HG03378 (cell line): ENCODE measurements at regions not wholly inside any gene's neighbourhood (a gene's known extent, or its start where the extent isn't known, plus 50 kb on each side); places are given as distances from the start of the nearest gene placed in this dataset.
A peak's percentile ranks its signal among the peaks of the same experiment; 100 is the strongest.
"Not testable (repeated sequence)": the region's sequence is repeated elsewhere in the genome, so short reads cannot be mapped to it uniquely, and the experiment has no call there.

Source experiments
- ATAC-seq: cut with Tn5 transposase; IDR thresholded peaks from one replicate; pipeline ENCODE4 v1.9.1; 2021; ENCODE audit warnings: mild to moderate bottlenecking, moderate library complexity; ENCODE audit not compliant: unreplicated experiment

DNA sequence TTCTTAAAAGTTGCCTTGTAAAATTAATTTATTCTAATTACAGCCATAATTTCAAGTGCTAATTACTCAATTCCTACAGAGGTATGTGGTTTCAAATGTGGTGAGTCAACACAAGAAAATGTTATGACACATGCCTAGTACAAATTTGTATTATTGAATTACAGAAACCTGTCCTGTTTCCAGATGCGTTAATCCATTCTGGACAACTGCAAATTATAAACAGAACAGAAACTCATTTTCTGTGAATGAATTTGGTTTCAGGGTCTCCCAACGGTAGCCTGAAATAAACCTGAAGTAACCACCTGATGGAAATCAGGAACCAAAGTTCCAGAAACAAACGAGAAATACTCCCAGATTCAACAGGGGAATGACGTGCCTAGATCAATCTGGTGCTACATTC is 328.6 kb upstream of the F9 start:
- ATAC-seq: no peak

DNA sequence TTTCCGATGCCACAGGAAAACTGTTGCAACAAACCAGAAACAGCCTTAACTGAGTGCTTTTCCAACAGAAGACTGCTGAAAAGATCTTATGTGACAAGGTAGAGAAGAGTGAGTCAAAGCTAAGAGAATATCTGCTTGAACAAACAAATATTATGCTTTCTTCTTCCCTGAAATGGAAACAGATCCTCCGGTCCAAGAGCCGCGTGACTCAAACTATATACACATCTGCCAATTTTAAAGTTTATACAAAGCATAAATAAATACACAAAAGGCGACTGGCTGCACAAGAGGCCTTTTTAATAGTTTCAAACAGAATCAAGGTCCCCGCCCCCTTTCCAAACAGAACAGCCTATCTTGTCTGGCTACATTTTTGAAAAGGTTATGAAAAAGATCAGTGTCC is 329.7 kb upstream of the F9 start:
- no peak for ATAC-seq

DNA sequence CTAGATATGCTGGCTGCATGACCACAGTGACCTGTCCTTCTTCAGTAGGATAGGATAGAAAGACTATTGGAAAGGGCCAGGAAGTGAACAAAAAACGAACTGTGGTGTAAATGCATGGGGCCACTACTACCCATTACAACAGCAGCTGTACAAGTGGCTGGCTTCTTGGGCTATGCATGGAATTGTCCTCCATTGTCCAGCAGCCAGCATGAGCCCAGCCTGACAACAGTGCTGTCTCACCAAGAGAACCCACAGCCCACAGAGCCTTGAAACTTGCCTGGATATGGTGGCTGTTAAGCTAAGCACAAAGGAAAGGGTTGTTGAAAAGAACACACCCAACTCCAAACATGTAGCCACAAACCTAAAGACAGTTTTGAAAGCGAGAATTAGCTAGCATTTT is 330.2 kb upstream of the F9 start:
- no peak for ATAC-seq

DNA sequence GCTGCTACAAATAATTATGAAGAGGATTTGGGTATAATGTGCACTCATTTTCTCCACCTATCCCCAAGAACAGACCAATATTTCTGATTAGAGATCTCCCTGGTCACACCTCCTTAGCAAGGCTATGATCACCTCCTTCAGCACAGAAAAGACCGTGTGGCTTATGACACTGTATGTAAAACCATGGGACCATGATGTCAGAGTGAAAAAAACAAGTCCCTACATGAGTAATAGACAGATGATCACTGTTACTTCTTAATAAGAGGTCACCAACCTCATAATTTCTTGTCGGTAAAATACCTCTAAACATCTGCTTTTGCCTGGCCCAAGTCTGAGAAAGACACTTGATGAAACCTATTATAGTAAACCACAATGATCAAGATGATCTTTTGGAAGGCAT is 330.6 kb upstream of the F9 start:
- ATAC-seq: no peak

DNA sequence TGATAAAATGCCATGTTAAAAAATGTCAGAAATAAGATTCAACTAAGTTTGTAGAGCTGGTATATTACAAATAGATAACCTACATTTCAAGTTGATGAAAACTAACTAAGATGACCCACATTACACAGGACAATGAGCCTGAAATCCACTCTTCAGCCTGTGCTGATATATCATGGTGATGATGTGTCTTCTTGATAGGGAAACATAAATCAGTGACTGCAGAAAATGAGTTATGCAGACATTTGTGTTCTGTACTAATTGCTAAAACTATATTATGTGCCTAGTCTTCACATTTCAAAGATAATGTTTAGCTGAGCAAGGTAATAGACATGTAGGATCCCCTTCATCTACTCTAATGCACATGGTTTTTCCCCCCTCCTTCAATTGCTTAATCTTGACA is 331.6 kb upstream of the F9 start:
- ATAC-seq: no peak

DNA sequence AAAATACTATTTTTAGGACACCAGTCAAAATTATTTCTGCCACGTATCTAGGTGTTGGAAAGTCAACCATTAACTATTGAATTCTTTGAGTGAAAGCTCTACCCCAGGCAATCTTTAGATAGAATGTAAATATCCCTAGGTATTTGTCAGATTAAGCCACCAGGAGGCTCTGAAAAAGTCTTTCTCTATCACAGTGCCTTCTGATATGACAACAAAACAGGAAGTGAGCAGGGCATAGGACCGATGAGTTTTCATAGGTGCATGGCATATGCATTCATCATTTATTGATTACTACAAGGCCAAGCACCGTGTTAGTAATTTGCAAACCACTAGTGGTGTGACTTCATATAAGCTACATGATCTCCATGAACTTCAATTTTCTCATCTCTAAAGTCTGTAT is 333.6 kb upstream of the F9 start:
- ATAC-seq: no peak

DNA sequence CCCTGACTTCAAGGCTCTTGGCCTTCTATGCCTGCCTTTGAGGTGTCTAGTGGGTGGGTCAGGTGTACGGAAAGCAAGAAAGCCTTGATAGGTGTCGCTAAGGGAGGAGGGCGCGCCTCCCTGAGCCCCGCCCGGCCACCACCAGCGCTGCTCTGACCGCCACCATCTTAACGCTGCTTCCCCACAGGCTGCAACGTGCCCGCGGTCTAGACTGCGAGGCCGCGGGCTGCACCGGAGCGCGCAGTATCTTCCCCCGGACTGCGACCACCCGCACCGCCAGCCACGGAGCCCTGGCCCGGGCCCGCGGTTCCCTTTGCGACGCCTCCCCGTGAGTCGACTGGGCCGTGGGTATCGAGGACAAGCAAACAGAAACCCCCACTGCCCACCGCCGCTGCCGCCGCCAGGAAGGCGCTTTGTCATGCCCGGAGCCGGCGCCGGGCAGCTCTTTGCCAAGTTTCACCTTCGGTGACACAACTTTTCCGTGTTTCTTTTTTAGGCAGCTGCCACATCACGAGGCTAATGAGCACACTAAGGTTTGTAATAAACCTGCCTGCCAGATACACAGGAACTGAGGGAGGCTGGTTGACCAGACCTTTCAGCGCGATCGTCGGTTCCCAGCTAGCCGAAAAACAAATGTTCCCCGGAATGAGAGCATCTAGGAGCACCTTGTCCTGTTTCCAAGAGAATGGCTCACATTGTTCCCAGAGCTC is 335.8 kb upstream of the F9 start:
- ATAC-seq: no peak

DNA sequence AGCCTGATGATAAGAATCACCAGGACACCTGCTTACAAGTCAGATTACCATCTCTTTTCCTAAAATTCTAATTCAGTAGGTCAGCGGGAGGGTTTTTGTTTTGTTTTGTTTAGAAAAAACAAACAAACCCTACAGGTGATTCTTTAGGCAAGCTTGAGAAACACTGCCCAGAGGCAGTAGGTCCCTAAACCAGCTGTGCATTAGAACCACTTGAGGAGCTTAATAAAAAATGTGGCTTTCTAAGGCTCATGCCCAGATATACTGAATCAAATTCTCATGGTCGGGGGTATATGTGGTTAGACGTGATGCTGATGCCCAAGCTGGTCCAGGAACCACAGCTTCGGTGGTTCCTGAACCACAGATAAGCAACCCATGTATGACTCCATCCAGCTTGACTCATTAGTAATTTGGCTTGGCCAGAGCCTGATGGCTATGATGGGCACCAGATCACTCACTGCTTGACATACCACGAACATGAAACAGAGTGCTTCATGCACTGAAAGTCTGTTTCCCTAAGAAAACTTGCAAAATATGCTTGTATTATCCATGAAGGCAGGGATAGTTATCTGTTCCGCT is 338.1 kb upstream of the F9 start:
- no peak for ATAC-seq

DNA sequence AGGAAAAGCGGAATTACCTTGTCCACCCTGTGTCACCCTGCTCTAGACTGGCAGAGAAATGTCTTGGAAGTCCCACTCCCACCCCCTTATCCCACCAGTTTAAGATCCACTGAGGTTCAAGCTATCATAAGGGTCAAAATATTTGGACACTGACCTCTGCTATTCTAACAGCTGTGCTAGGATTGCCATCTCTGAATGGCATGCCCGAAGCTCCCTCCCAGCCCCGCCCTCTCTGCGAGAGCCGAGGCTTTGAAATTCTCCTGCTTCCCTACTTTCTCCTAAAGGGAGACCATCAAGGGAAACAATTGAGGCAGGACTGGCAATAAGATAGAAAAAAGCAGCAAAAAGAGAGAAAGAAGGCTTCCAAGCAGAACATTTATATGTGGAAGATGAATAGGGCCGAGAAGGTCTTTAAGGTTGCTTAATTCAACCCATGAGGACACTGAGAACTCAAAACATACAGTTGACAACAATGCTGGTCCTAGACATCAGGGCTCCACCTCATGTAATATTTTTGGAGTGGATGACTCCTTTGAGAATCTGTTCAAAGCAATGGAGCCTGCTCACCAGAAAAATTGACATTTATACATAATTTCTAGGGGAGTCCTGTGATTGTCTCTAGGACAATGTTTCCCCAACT is 338.7 kb upstream of the F9 start:
- ATAC-seq: no peak

DNA sequence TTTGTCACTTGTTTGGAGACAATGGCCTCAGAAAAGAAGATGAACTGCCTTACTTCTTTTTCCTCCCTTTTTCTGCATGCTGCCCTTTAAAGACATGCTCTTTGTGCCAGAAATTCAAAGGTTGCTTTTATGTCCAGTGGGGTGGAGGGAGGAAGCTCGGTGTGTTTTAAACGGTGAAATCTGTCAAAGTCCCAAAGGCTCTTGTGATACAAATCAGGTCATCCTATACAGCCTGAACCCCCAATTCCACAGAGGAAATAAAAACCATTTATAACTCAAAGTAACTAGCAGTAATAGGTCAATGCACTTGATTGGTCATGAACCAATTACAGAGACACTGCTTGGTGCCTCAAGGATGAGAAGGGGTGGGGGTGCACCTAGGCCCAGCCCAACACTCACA is 339.3 kb upstream of the F9 start:
- no peak for ATAC-seq

DNA sequence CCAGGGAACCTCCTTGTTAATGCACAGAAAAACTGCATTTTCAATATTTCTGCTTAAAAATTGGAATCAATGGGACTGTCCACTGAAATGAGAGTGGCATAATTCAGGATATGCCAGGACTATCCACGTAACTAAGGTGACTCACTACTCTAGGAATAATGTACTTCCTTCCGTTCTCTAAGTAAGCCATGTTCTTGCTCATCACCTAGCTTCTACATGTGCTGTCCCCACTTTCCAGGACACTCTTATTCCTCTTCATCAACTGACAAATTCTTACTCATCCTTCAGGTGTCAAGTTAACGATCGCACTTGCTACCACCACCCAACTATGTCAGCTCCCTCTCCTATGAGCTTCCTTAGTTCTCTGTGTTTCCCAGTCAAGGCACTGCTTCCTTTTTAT is 342.8 kb upstream of the F9 start:
- ATAC-seq: no peak

DNA sequence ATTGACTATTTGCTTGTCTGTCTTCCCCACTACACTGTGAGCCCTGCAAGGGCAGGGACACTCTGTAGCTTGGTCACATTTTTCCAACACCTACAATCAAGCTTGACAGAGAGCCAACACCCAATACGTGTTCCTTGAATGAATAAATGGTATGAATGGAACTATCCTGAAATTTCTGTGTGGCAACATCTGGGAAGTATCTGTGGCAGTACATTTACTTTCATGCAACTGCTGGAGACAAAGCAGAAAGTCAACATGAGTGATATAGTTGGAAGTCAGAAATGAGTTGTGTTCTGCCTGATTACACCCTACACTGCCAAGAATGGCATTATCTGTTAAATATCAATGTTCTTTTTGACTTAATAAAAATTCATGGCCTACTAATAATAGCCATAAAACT is 343.5 kb upstream of the F9 start:
- ATAC-seq: no peak

DNA sequence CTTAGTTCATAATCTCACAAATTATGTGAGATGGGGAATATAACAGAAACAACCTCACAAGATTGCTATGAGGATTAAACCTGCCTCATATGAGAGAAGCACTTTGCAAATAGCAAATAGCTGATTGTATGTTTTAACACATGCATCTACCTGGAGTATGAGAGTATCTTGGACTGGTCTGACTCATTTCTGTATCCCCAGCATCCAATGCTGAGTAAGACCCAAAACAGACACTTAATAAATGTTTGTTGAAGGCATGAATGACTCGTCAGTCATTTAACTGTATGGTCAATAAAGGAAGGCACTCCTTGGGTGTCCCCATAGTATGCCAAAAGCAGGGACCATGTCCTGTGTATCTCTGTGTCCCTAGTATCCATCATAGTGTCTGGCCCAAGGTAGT is 350.9 kb upstream of the F9 start:
- peak; percentile 78 for ATAC-seq

DNA sequence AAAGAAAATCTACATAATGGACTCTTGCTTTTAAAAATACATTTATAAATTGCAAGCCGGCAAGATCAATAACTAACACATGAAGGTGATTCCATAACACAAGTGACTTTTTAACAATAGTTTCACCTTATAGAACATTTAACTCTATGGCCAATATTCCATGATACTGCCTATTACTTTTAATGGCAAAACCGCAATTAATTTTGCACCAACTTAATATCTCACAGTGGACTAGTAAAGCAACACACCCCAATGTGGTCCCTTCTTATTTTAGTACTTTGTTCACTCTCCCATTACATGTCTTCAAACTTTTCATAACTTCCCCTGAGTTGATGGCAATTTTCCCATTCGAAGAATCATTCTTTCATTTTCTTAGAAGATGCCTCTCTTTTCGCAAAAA is 351.6 kb upstream of the F9 start:
- no peak for ATAC-seq

DNA sequence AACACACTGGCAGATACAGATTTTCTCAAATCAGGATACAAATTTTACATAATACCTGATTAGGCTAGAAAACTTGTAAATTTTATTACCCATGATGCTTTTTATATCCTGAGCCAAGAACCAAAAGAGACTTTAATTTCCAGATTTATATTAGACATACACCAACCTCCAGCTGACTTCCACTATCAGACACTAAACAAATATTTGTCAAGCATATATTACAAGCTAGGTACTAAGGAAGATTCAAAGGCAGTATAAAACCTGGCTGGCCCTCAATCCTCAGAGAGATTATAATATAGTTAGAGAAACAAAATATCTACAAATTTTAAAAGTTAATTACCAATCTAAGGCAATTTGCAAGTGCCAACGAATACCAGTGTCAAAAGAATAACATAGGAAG is 357.8 kb upstream of the F9 start:
- no peak for ATAC-seq

DNA sequence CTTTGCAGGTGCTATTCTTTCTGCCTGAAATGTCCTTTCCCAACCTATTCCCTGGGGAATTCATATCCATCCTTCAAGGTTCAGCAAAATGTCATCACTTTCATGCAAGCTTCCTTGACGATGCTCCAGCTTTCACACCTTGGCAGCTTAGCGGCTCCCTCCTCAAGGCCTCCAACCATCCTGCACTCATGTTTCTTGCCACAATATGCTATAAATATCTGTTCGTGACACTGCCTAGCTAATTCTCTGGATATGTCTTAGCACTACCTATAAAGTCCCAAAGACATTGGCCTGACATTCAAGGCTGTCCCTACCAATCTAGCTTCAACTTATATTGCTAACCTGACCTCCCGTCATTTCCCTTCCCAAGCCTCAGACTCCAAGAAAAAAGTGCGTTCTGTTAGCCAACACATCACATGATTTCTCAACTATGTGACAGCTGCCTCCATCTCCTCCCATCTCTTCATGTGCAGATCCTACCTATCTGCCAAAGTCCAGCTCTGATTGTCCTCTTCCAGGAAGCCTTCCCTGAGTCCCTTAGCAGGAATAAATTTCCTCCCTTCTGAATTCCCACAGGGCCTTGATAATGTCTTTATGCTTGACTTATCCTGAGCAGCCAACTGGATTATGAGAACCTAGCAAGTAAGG is 359.9 kb upstream of the F9 start:
- ATAC-seq: no peak

DNA sequence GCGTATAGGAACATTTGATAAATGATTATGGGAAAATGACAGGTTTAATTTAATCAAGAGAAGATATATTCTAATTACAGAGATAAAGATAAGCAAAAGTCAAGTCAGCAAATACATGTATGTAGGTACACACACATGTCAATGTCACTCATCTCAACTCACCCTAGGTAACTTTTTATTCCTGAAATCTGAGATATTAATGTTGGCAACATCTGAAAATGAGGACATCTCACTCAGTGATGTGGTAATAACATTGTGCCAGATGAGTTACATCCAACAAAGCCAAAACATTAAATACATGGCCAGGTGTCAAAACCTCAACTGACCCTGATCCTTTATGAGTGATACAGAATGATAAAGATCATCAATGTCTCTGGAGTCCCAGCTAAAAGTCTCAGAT is 363.3 kb upstream of the F9 start:
- no peak for ATAC-seq

DNA sequence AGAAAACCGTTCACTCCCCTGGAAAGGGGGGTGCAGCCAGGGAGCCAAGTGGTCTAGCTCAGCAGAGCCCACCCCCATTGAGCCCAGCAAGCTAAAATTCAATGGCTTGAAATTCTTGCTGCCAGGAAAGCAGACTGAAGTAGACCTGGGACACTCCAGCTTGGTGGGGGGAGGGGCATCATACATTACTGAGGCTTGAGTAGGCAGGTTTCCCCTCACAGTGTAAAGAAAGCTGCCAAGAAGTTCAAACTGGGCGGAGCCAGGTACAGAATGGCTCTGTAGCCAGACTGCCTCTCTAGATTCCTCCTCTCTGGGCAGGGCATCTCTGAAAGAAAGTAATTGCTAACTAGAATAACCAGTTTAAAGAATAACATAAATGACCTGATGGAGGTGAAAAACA is 372.3 kb upstream of the F9 start:
- no peak for ATAC-seq

DNA sequence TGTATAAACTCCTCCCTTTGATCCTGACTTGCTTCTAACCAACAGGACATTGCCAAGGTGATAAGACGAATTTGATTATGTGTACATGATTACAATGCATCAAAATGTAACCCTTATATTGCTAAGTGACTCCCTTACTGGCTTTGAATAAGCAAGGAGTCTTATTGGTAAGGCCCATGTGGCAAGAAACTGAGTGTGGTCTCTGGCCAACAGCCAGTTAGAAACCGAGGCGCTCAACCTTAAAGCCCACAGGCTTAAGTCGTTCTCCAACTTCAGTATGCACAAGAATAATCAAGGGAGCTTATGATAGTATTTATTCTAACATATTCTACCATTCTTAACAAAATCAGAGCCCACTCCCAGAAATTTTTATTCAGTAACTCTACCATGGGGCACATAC is 374.2 kb upstream of the F9 start:
- no peak for ATAC-seq

DNA sequence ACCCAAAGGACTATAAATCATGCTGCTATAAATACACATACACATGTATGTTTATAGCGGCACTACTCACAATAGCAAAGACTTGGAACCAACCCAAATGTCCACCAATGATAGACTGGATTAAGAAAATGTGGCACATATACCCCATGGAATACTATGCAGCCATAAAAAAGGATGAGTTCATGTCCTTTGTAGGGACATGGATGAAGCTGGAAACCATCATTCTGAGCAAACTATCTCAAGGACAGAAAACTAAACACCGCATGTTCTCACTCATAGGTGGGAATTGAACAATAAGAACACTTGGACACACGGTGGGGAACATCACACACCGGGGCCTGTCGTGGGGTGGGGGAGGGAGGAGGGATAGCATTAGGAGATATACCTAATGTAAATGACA is 383.9 kb upstream of the F9 start:
- not testable (repeated sequence) for ATAC-seq

DNA sequence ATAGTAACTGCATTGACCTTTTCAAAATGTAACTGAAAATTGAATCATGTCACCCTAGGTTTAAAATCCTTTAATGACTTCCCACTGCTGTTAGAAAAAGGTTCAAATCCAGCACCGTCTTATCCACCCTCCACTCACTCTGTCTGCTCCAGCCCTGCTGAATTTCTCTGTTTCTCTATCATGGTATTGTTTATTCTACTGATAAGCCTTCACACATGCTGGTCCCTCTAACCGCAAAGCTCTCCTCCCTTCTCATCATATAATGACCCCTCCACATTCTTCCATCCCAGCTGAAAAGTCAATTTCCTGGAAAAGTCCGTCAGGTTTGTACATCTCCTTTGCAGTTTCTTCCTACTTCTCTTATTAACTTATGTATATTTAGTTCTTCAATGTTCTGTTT is 389.2 kb upstream of the F9 start:
- no peak for ATAC-seq

DNA sequence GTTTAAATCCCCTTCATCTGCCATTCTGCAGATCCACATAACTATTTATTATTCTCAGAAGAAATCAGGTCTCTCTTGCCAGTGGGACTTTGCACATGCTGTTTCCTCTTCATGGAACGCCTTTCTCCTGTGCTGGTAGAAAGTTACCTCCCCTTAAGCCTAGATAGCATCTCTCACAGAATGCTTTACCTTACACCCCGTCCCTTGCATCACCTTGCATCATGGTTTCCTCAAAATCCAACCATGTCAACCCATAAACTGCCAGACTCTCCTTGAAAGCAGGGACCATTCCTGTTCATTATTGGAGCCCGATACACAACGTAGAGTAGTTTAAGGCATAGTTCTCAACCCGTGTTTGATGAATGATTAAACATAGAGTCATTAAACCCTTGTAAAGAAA is 396.2 kb upstream of the F9 start:
- no peak for ATAC-seq
